Left ventricle myocardium inferior (tissue), 1 donor: ENCODE measurements at regions not wholly inside any gene's neighbourhood (a gene's known extent, or its start where the extent isn't known, plus 50 kb on each side); places are given as distances from the start of the nearest gene placed in this dataset.
"Not testable (repeated sequence)": the region's sequence is repeated elsewhere in the genome, so short reads cannot be mapped to it uniquely, and the experiment has no call there.

Experiments
- DNase-seq: peaks from one replicate; pipeline ENCODE4 v3.0.0-alpha.2; 2020
- H3K27ac ChIP-seq: fragments of 200-600 bp; replicated peaks from 2 replicates; pipeline ENCODE4 v1.8.0; 2021
- H3K27me3 ChIP-seq: fragments of 200-600 bp; 2 replicates; pipeline ENCODE4 v1.8.0; 2021; ENCODE audit warnings: low read depth
- H3K36me3 ChIP-seq: fragments of 200-600 bp; 2 replicates; pipeline ENCODE4 v1.8.0; 2021
- H3K4me1 ChIP-seq: fragments of 200-600 bp; 2 replicates; pipeline ENCODE4 v1.8.0; 2021
- H3K4me3 ChIP-seq: fragments of 200-600 bp; 2 replicates; pipeline ENCODE4 v1.8.0; 2021; ENCODE audit warnings: mild to moderate bottlenecking, moderate library complexity
- H3K9me3 ChIP-seq: fragments of 200-600 bp; replicated peaks from 2 replicates; pipeline ENCODE4 v1.8.0; 2021
- CTCF ChIP-seq: fragments of 200-600 bp; IDR thresholded peaks from 2 replicates; pipeline ENCODE4 v1.8.0; 2021; ENCODE audit warnings: antibody characterized with exemption, mild to moderate bottlenecking, borderline replicate concordance
- intact Hi-C: fragments of 100-400 bp; cut with micrococcal nuclease; formaldehyde crosslinking; loops from one replicate; pipeline ENCODE4 v1.11.0; 2022
- donor health status: DM: no; HTN: yes; CAD: no; lungs with severe emphysema.

GRCh38 chr2:43068631-43069517 lies 157.5 kb downstream of the ZFP36L2 start:
- no peak for TF ChIP-seq CTCF
- Histone ChIP-seq H3K4me1 (peaks cover 50% of the 10 kb centered on the region), H3K9me3 (no peaks in the 10 kb centered on the region), H3K27me3 (no peaks in the 10 kb centered on the region), H3K36me3 (no peaks in the 10 kb centered on the region), H3K4me3 (no peak overlapping the region), H3K27ac (peak overlapping the region; percentile 11)
- intact Hi-C loops, result no loop called here
- DNase-seq, result no peak

- H3K9me3 ChIP-seq, result no peaks in the 10 kb centered on the region
- intact Hi-C loops, result no loop called here
- H3K4me3 ChIP-seq, result no peak overlapping the region
- H3K27ac ChIP-seq, result peak overlapping the region; percentile 11
- no peak for DNase-seq
- no peaks in the 10 kb centered on the region for H3K36me3 ChIP-seq
- no peaks in the 10 kb centered on the region for H3K27me3 ChIP-seq
- H3K4me1 ChIP-seq, result peaks cover 43% of the 10 kb centered on the region
- TF ChIP-seq CTCF, result no peak
These were observed 158.3 kb downstream of the ZFP36L2 start for GRCh38 chr2:43068041-43068533.

GRCh38 chr2:43067254-43068040 lies 159.0 kb downstream of the ZFP36L2 start:
- peak overlapping the region; percentile 11 for H3K27ac ChIP-seq
- H3K4me3 ChIP-seq, result no peak overlapping the region
- no peaks in the 10 kb centered on the region for H3K9me3 ChIP-seq
- intact Hi-C loops, result no loop called here
- DNase-seq, result no peak
- no peak for TF ChIP-seq CTCF
- H3K27me3 ChIP-seq, result no peaks in the 10 kb centered on the region
- H3K4me1 ChIP-seq, result peaks cover 38% of the 10 kb centered on the region
- H3K36me3 ChIP-seq, result no peaks in the 10 kb centered on the region

- H3K27ac ChIP-seq, H3K27me3 ChIP-seq, H3K9me3 ChIP-seq, H3K4me3 ChIP-seq, DNase-seq, intact Hi-C loops, H3K36me3 ChIP-seq: not testable (repeated sequence)
- peaks cover 31% of the 10 kb centered on the region for H3K4me1 ChIP-seq
These were observed 159.7 kb downstream of the ZFP36L2 start for GRCh38 chr2:43066541-43067253.

GRCh38 chr2:43065871-43066270 lies 160.5 kb downstream of the ZFP36L2 start:
- no peak for TF ChIP-seq CTCF
- Histone ChIP-seq H3K27me3 (no peaks in the 10 kb centered on the region), H3K27ac (no peak overlapping the region), H3K36me3 (no peaks in the 10 kb centered on the region), H3K4me3 (no peak overlapping the region), H3K4me1 (peaks cover 23% of the 10 kb centered on the region), H3K9me3 (peaks cover 12% of the 10 kb centered on the region)
- intact Hi-C loops, result no loop called here
- no peak for DNase-seq
